MCF 10A (cell line): ENCODE measurements at regions not wholly inside any gene's neighbourhood (a gene's known extent, or its start where the extent isn't known, plus 50 kb on each side); places are given as distances from the start of the nearest gene placed in this dataset.

Experiments
- BruUV-seq: library from RNA; stranded (reverse); fragments of 400-500 nt; replicated peaks from 2 replicates; lab custom pipeline; 2021; lab: Mats Ljungman, UMichigan
- CTCF ChIA-PET: fragments of 300-600 bp; sonication (Branson Sonifier 250); formaldehyde crosslinking; extraction: SDS; loops from one replicate; lab custom pipeline; 2021; ENCODE audit warnings: antibody characterized with exemption, inconsistent platforms; lab: Yijun Ruan, JAX
- POLR2A ChIA-PET: fragments of 300-600, 350-650 bp; sonication (Branson Sonifier 250); formaldehyde crosslinking; extraction: SDS; loops from one replicate; lab custom pipeline; 2020; ENCODE audit warnings: antibody characterized with exemption, inconsistent platforms; lab: Yijun Ruan, JAX
- DNase-seq: peaks from one replicate; pipeline ENCODE4 v3.0.0-alpha.2; 2018; ENCODE audit not compliant: unreplicated experiment
- H3K27ac Mint-ChIP-seq: one replicate; pipeline ENCODE4 v1.8.0; 2022; ENCODE audit warnings: mild to moderate bottlenecking, low read depth, mixed read lengths; ENCODE audit not compliant: unreplicated experiment
- H3K27me3 Mint-ChIP-seq: one replicate; pipeline ENCODE4 v1.8.0; 2022; ENCODE audit warnings: mixed read lengths; ENCODE audit not compliant: insufficient read depth, unreplicated experiment
- H3K36me3 Mint-ChIP-seq: one replicate; pipeline ENCODE4 v1.8.0; 2022; ENCODE audit warnings: mild to moderate bottlenecking, moderate library complexity, mixed read lengths; ENCODE audit not compliant: insufficient read depth, unreplicated experiment
- H3K4me1 Mint-ChIP-seq: one replicate; pipeline ENCODE4 v1.8.0; 2022; ENCODE audit warnings: mixed read lengths; ENCODE audit not compliant: insufficient read depth, unreplicated experiment
- H3K4me3 Mint-ChIP-seq: one replicate; pipeline ENCODE4 v1.8.0; 2022; ENCODE audit warnings: mild to moderate bottlenecking, moderate library complexity, mixed read lengths; ENCODE audit not compliant: unreplicated experiment
- H3K9me3 Mint-ChIP-seq: one replicate; pipeline ENCODE4 v1.8.0; 2022; ENCODE audit warnings: mixed read lengths; ENCODE audit not compliant: unreplicated experiment
- CTCF ChIP-seq: fragments of 200-600 bp; IDR thresholded peaks from one replicate; pipeline ENCODE4 v1.8.0; 2022; ENCODE audit warnings: antibody characterized with exemption, mild to moderate bottlenecking; ENCODE audit not compliant: unreplicated experiment
- intact Hi-C: fragments of 100-400 bp; cut with micrococcal nuclease; formaldehyde crosslinking; loops from 2 replicates; pipeline ENCODE4 v1.14.1; 2022

- no peaks in the 10 kb centered on the region for H3K36me3 Mint-ChIP-seq
- DNase-seq: peak; percentile 15
- H3K27ac Mint-ChIP-seq: peak overlapping the region; percentile 17
- H3K4me3 Mint-ChIP-seq: no peak overlapping the region
- H3K27me3 Mint-ChIP-seq: no peaks in the 10 kb centered on the region
- ChIA-PET POLR2A (interaction anchor here (0.6 kb wide), 1 partner anchor 55 kb away, joined by 3 read pairs; no protein-coding TSS in a partner anchor), CTCF (no interaction called here)
- no TSS peak for BruUV-seq
- no peaks in the 10 kb centered on the region for H3K9me3 Mint-ChIP-seq
- peaks cover 18% of the 10 kb centered on the region for H3K4me1 Mint-ChIP-seq
- TF ChIP-seq CTCF: no peak
- intact Hi-C loops: no loop called here
Observed at GRCh38 chr4:95956094-95956493, 116.2 kb downstream of the PDHA2 start.

GRCh38 chr4:95957054-95957453 lies 117.2 kb downstream of the PDHA2 start:
- ChIA-PET CTCF (no interaction called here), POLR2A (interaction anchor here (0.7 kb wide), 2 partner anchors 9 to 329 kb away, joined by 3 to 4 read pairs; no protein-coding TSS in a partner anchor)
- intact Hi-C loops: no loop called here
- no peaks in the 10 kb centered on the region for H3K36me3 Mint-ChIP-seq
- no TSS peak for BruUV-seq
- H3K4me3 Mint-ChIP-seq: no peak overlapping the region
- TF ChIP-seq CTCF: no peak
- H3K9me3 Mint-ChIP-seq: no peaks in the 10 kb centered on the region
- H3K27ac Mint-ChIP-seq: no peak overlapping the region
- peaks cover 18% of the 10 kb centered on the region for H3K4me1 Mint-ChIP-seq
- no peaks in the 10 kb centered on the region for H3K27me3 Mint-ChIP-seq
- peak; percentile 61 for DNase-seq

GRCh38 chr4:95957759-95958158 lies 117.9 kb downstream of the PDHA2 start:
- ChIA-PET POLR2A (interaction anchor here (0.7 kb wide), 2 partner anchors 9 to 329 kb away, joined by 3 to 4 read pairs; no protein-coding TSS in a partner anchor), CTCF (no interaction called here)
- Mint-ChIP-seq H3K9me3 (no peaks in the 10 kb centered on the region), H3K27me3 (no peaks in the 10 kb centered on the region), H3K27ac (no peak overlapping the region), H3K4me3 (no peak overlapping the region), H3K36me3 (no peaks in the 10 kb centered on the region), H3K4me1 (peaks cover 18% of the 10 kb centered on the region)
- no peak for TF ChIP-seq CTCF
- no peak for DNase-seq
- BruUV-seq: no TSS peak
- intact Hi-C loops: no loop called here

GRCh38 chr4:95959182-95959581 lies 119.3 kb downstream of the PDHA2 start:
- H3K9me3 Mint-ChIP-seq: no peaks in the 10 kb centered on the region
- intact Hi-C loops: no loop called here
- H3K27ac Mint-ChIP-seq: no peak overlapping the region
- no TSS peak for BruUV-seq
- no peak overlapping the region for H3K4me3 Mint-ChIP-seq
- POLR2A ChIA-PET: no interaction called here
- CTCF ChIA-PET: interaction anchor here (0.7 kb wide), 1 partner anchor 22 kb away, joined by 4 read pairs; no protein-coding TSS in a partner anchor
- H3K27me3 Mint-ChIP-seq: no peaks in the 10 kb centered on the region
- DNase-seq: no peak
- no peaks in the 10 kb centered on the region for H3K36me3 Mint-ChIP-seq
- no peak for TF ChIP-seq CTCF
- peaks cover 18% of the 10 kb centered on the region for H3K4me1 Mint-ChIP-seq
